Adrenal gland (tissue), 9 donors: ENCODE measurements at regions not wholly inside any gene's neighbourhood (a gene's known extent, or its start where the extent isn't known, plus 50 kb on each side); places are given as distances from the start of the nearest gene placed in this dataset.

Experiments
- DNase-seq, 7 donors: peaks; one replicate each; pipeline ENCODE4 v3.0.0-alpha.2; 2019 to 2020
- H3K27ac ChIP-seq, 5 donors: fragments of 200-600 bp; sonication (generic) in 4 of 5; 1 replicate in 3 of 5; 2 replicates in 2 of 5; pipeline versions ENCODE4 v1.5.1 to v1.8.0; 2016 to 2020; ENCODE audit warnings: mild to moderate bottlenecking in 1 of 5
- H3K27me3 ChIP-seq: fragments of 200-600 bp; 2 replicates; pipeline ENCODE4 v1.8.0; 2021
- H3K36me3 ChIP-seq, 2 donors: fragments of 200-600 bp; replicated peaks in 1 of 2; 1 replicate in 1 of 2; 2 replicates in 1 of 2; pipeline versions ENCODE4 v1.5.1 to v1.8.0; 2018 to 2022
- H3K4me1 ChIP-seq, 2 donors: fragments of 200-600 bp; replicated peaks in 1 of 2; 1 replicate in 1 of 2; 2 replicates in 1 of 2; pipeline versions ENCODE4 v1.5.1 to v1.8.0; 2018 to 2021
- H3K4me3 ChIP-seq, 4 donors: fragments of 200-600 bp; sonication (generic) in 3 of 4; one replicate each; pipeline ENCODE4 v1.5.1; 2016 to 2018
- H3K9me3 ChIP-seq, 3 donors: fragments of 200-600 bp; sonication (generic) in 1 of 3; replicated peaks in 1 of 3; 1 replicate in 2 of 3; 2 replicates in 1 of 3; pipeline versions ENCODE4 v1.5.1 to v1.8.0; 2016 to 2021
- POLR2A ChIP-seq, 2 donors: fragments of 450-650 bp; IDR thresholded peaks; one replicate each; pipeline ENCODE4 v1.6.1; 2017; ENCODE audit warnings: antibody characterized with exemption in 2 of 2, mild to moderate bottlenecking in 2 of 2, moderate library complexity in 1 of 2
- WGBS, 4 donors: extraction: QIAGEN DNeasy Blood & Tissue Kit in 2 of 4; methylation state at CpG; one replicate each; pipeline versions ENCODE4 v1.1.5 to v1.1.7; 2013 to 2017; 5-methylcytosine and 5-hydroxymethylcytosine counted together
- intact Hi-C, 2 donors: fragments of 100-400 bp; cut with DNase I; formaldehyde crosslinking; loops; one replicate each; pipeline versions ENCODE4 v1.14.1 to v1.15.0; 2022 to 2023
- TF ChIP-seq, protein P1 (sequence below), 6 experiments: fragments of 450-650 bp in 4 of 6; fragments of 200-600 bp in 2 of 6; sonication (generic) in 1 of 6; IDR thresholded peaks; 1 replicate in 5 of 6; 2 replicates in 1 of 6; pipeline versions ENCODE4 v1.5.1 to v1.8.0; 2016 to 2021; ENCODE audit warnings: antibody characterized with exemption in 6 of 6, mild to moderate bottlenecking in 2 of 6, moderate library complexity in 1 of 6
- donor health status: healthy with polysubstance abuse.
- donor health status: Bipolar disorder and iron deficiency.
- donor health status: DM: yes; HTN: yes; CAD: no.
- donor health status: DM: no; HTN: no; CAD: no.
- donor health status: DM: no; HTN: no; CAD: no.

DNA sequence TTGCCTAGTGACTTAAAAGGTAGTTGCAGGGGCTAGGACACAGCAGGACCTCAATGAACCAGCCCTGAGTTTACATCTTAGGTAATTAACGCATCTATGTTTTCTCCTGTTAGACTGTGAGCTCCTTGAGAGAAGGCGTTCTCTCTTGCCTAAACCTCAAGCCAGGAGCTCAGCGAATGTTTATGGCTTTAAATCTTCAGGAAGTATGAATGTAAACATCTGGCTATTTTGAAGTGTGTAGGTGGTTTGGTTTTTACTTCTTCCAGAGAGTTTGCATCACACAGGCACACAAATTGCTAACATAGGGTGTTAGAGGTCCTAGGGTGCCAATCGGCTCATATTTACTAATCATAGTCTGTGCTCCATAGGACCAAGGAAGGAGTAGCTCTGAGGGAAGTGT is 387.7 kb upstream of the ZNF507 start:
- H3K4me1 ChIP-seq: peaks cover 2 to 4% of the 10 kb centered on the region in 2 donors
- no peaks in the 10 kb centered on the region for H3K27me3 ChIP-seq
- 83 to 88% (median 86%) methylated on average over 4 of the region's 4 CpGs for WGBS, 4 donors
- no peaks in the 10 kb centered on the region for H3K36me3 ChIP-seq
- no peak for DNase-seq
- H3K9me3 ChIP-seq: no peaks in the 10 kb centered on the region
- H3K27ac ChIP-seq: no peak overlapping the region
- TF ChIP-seq POLR2A (IDR thresholded peaks at IDR 0.05): no peak
- TF ChIP-seq, protein P1, sequence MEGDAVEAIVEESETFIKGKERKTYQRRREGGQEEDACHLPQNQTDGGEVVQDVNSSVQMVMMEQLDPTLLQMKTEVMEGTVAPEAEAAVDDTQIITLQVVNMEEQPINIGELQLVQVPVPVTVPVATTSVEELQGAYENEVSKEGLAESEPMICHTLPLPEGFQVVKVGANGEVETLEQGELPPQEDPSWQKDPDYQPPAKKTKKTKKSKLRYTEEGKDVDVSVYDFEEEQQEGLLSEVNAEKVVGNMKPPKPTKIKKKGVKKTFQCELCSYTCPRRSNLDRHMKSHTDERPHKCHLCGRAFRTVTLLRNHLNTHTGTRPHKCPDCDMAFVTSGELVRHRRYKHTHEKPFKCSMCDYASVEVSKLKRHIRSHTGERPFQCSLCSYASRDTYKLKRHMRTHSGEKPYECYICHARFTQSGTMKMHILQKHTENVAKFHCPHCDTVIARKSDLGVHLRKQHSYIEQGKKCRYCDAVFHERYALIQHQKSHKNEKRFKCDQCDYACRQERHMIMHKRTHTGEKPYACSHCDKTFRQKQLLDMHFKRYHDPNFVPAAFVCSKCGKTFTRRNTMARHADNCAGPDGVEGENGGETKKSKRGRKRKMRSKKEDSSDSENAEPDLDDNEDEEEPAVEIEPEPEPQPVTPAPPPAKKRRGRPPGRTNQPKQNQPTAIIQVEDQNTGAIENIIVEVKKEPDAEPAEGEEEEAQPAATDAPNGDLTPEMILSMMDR (IDR thresholded peaks at IDR 0.05): no peak
- intact Hi-C loops: no loop called here
- H3K4me3 ChIP-seq: no peak overlapping the region

DNA sequence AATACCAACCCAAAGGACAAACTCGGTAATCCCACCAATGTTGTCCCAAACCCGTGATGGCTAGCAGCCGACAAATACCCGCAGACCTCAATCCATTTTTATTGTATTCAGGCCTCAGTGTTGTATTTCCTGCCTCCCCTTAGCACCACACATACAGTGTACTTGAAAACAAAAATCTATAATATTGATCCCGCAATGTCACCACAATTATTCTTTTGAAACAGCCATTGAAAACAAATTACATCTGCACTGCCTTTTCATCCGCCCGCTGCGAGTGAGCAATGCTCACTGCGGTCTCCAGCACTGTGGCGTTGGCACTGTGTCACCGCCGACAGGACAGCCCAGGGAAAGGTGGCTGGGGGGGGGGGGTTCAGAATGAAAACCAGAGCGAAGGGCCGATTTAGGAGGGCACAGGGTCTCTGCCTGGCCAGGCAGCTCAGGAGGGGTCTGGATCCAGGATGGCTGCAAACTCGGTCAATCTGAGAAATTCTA is 385.8 kb upstream of the ZNF507 start:
- Histone ChIP-seq H3K4me3 (no peak overlapping the region), H3K27me3 (no peaks in the 10 kb centered on the region), H3K9me3 (no peaks in the 10 kb centered on the region), H3K36me3 (no peaks in the 10 kb centered on the region), H3K27ac (no peak overlapping the region), H3K4me1 (peaks cover 7 to 13% of the 10 kb centered on the region in 2 donors)
- DNase-seq: no peak
- intact Hi-C loops: no loop called here
- WGBS, 4 donors: 95 to 97% (median 96%) methylated on average over 14 to 15 of the region's 15 CpGs
- TF ChIP-seq, protein P1 (IDR thresholded peaks at IDR 0.05): no peak
- no peak for TF ChIP-seq POLR2A (IDR thresholded peaks at IDR 0.05)

DNA sequence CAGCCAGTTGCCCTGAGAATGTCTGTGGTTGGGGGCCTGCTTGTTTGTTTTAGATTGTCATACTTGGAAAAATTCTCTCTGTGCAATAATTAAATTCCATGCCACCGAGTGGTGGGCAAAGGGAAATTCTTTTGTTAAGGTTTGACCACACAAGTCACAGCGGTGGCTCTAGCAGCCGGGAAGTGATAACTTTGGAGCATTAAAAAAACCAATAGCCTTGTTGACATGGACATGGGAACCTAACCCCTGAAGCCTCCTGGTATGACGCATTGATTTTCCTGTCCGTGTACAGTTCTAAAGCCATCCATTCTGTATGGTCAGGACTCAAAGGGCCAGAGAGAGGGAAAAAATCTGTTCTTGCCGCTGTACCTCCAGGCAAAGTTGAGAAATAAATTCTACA is 384.9 kb upstream of the ZNF507 start:
- TF ChIP-seq POLR2A (IDR thresholded peaks at IDR 0.05): no peak
- TF ChIP-seq, protein P1 (IDR thresholded peaks at IDR 0.05): no peak
- H3K4me1 ChIP-seq: peaks cover 7 to 13% of the 10 kb centered on the region in 2 donors
- WGBS, 4 donors: 74 to 88% (median 83%) methylated on average over 6 of the region's 6 CpGs
- DNase-seq: no peak
- H3K27me3 ChIP-seq: no peaks in the 10 kb centered on the region
- H3K27ac ChIP-seq: no peak overlapping the region
- no peak overlapping the region for H3K4me3 ChIP-seq
- H3K36me3 ChIP-seq: no peaks in the 10 kb centered on the region
- intact Hi-C loops: no loop called here
- H3K9me3 ChIP-seq: no peaks in the 10 kb centered on the region

DNA sequence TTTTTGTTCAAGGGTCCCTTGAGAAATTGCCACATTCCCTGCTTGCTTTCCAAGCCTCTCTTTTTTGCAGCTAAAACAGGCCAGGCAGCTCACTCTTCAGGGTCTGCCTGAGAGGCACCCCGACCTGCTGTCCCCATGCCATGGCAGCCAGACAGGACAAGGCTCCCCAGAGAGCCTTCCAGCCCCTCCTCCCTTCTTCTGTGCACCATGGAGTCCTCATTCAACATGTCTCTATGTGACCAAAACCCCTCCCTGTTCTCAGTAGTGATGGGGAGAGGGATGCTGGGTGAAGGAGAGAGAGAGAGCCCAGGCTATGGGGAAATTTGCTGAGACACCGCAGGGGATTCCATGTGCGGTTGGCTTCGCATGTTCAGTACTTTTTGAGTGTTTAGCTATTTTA is 384.2 kb upstream of the ZNF507 start:
- H3K4me3 ChIP-seq: no peak overlapping the region
- no peak for DNase-seq
- H3K4me1 ChIP-seq: peaks cover 7 to 13% of the 10 kb centered on the region in 2 donors
- WGBS, 4 donors: 61 to 80% (median 73%) methylated on average over 4 of the region's 4 CpGs
- no peaks in the 10 kb centered on the region for H3K9me3 ChIP-seq
- intact Hi-C loops: no loop called here
- H3K27me3 ChIP-seq: no peaks in the 10 kb centered on the region
- no peaks in the 10 kb centered on the region for H3K36me3 ChIP-seq
- TF ChIP-seq POLR2A (IDR thresholded peaks at IDR 0.05): no peak
- TF ChIP-seq, protein P1 (IDR thresholded peaks at IDR 0.05): no peak
- H3K27ac ChIP-seq: no peak overlapping the region
